ENCODE measurements at regions not wholly inside any gene's neighbourhood (a gene's known extent, or its start where the extent isn't known, plus 50 kb on each side); places are given as distances from the start of the nearest gene placed in this dataset.

GRCh38 chrY:12459965-12460364 is 241.1 kb upstream of the USP9Y start:
- TF ChIP-seq POLR2AphosphoS5 (IDR thresholded peaks at IDR 0.05) (no peak), CTCF (IDR thresholded peaks at IDR 0.05) (no peak)

All from stomach (tissue), 4 donors.